Neural progenitor cell (in vitro differentiated cells): ENCODE measurements at regions not wholly inside any gene's neighbourhood (a gene's known extent, or its start where the extent isn't known, plus 50 kb on each side); places are given as distances from the start of the nearest gene placed in this dataset.

Experiments used
- EZH2 ChIP-seq: fragments of 200-600 bp; sonication (generic); IDR thresholded peaks from 2 replicates; pipeline ENCODE4 v1.6.1; 2017; ENCODE audit warnings: antibody characterized with exemption, mild to moderate bottlenecking, moderate library complexity
- TF ChIP-seq, protein P1 (sequence below): fragments of 200-600 bp; sonication (generic); IDR thresholded peaks from 2 replicates; pipeline ENCODE4 v1.5.1; 2017; ENCODE audit warnings: antibody characterized with exemption, mild to moderate bottlenecking

DNA sequence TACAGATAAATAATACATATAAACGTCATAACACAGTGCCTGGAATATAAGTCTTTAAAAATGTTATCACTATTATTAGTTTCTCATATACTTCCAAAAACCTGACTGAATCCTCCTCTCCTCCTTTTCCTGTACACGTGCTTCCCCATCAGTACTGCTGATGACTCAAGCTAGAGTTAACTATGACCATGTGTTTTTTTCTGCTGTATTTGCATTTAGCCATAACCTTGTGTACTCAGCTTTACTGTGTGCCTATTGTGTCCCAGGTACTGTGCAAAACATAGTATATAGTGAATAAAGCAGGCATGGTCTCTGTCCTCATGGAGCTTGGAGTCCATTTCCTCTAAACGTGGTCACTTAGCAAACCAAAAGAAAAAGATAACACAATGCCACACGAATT, 56.5 kb upstream of the ARHGAP32 start:
- TF ChIP-seq EZH2: no peak
- TF ChIP-seq, protein P1, sequence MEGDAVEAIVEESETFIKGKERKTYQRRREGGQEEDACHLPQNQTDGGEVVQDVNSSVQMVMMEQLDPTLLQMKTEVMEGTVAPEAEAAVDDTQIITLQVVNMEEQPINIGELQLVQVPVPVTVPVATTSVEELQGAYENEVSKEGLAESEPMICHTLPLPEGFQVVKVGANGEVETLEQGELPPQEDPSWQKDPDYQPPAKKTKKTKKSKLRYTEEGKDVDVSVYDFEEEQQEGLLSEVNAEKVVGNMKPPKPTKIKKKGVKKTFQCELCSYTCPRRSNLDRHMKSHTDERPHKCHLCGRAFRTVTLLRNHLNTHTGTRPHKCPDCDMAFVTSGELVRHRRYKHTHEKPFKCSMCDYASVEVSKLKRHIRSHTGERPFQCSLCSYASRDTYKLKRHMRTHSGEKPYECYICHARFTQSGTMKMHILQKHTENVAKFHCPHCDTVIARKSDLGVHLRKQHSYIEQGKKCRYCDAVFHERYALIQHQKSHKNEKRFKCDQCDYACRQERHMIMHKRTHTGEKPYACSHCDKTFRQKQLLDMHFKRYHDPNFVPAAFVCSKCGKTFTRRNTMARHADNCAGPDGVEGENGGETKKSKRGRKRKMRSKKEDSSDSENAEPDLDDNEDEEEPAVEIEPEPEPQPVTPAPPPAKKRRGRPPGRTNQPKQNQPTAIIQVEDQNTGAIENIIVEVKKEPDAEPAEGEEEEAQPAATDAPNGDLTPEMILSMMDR: no peak
